ENCODE measurements at regions not wholly inside any gene's neighbourhood (a gene's known extent, or its start where the extent isn't known, plus 50 kb on each side); places are given as distances from the start of the nearest gene placed in this dataset.
"Not testable (repeated sequence)": the region's sequence is repeated elsewhere in the genome, so short reads cannot be mapped to it uniquely, and the experiment has no call there.

- not testable (repeated sequence) for TF ChIP-seq CTCF (conservative IDR thresholded peaks at IDR 0.05; ENCODE audit: low read depth, low read length); POLR2A (IDR thresholded peaks at IDR 0.05; ENCODE audit: low read depth, low read length); RCOR1 (IDR thresholded peaks at IDR 0.05; ENCODE audit: insufficient replicate concordance, low read length); ELK1 (IDR thresholded peaks at IDR 0.05; ENCODE audit: borderline replicate concordance, low read depth, low read length); RFX5 (IDR thresholded peaks at IDR 0.05; ENCODE audit: low read depth, low read length); CHD1 (IDR thresholded peaks at IDR 0.05; ENCODE audit: low read depth, low read length); MXI1 (IDR thresholded peaks at IDR 0.05; ENCODE audit: borderline replicate concordance, low read depth, low read length); NFE2L2 (IDR thresholded peaks at IDR 0.05; ENCODE audit: low read depth, low read length); CEBPB (IDR thresholded peaks at IDR 0.05; ENCODE audit: low read depth, low read length); RAD21 (IDR thresholded peaks at IDR 0.05; ENCODE audit: low read length); USF2 (IDR thresholded peaks at IDR 0.05; ENCODE audit: low read depth, low read length); SMC3 (IDR thresholded peaks at IDR 0.05; ENCODE audit: low read depth, low read length)
Measured at GRCh38 chr7:51373607-51374006, 57.0 kb upstream of the COBL start.
